Suppressor macrophage (primary cell): ENCODE measurements at regions not wholly inside any gene's neighbourhood (a gene's known extent, or its start where the extent isn't known, plus 50 kb on each side); places are given as distances from the start of the nearest gene placed in this dataset.

ENCODE experiments used
- DNase-seq, 4 experiments: peaks; one replicate each; pipeline ENCODE4 v3.0.0-alpha.2; 2020 to 2022

DNA sequence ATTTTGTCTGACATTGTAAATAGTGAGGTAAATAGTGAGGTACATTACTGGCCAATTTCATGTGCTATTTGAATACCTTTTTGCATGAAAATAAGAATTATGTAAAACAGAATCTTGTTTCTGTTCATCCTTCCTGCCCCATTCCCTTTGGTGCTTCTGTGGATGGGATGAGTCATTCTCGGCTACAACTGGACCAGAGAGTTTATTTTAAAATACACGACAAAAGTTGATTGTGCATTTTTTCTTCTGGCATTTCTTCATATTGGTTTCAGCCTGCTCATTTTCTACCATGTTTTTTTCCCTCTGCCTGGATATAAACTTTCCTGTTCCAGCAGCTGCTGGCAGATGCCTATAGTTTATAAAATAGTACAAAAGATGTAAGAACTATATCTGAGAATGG is 107.5 kb downstream of the CYSLTR2 start:
- no peak for DNase-seq

GRCh38 chr13:48769107-48769704 is 115.5 kb downstream of the CYSLTR2 start:
- peak; percentile 93 to 97 (median 94) for DNase-seq

DNA sequence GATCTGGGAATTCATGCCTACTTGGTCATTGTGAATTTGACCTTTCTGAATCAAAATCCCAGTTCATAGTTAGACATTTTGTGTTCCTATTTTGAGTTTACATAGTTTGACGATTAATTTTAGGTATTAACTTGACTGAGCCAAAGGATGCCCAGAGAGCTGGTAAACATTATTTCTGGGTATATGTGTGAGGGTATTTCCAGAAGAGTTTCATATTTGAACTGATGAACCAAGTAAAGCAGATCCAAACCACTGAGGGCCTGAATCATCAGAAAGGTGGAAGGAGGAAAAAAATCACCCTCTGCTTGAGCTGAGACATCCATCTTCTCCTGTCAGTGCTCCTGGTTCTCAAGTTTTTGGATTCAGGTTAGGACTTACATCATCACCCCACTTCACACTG is 116.6 kb downstream of the CYSLTR2 start:
- DNase-seq, result no peak

- no peak for DNase-seq
Measured at GRCh38 chr13:48772908-48773307, 119.2 kb downstream of the CYSLTR2 start.

GRCh38 chr13:48773531-48774275 is 120.0 kb downstream of the CYSLTR2 start:
- no peak for DNase-seq

GRCh38 chr13:48775285-48775684 is 121.6 kb downstream of the CYSLTR2 start:
- DNase-seq, result no peak

GRCh38 chr13:48775804-48776203 is 122.1 kb downstream of the CYSLTR2 start:
- no peak for DNase-seq

- no peak for DNase-seq
Measured at GRCh38 chr13:48776401-48776800, 122.7 kb downstream of the CYSLTR2 start.

DNA sequence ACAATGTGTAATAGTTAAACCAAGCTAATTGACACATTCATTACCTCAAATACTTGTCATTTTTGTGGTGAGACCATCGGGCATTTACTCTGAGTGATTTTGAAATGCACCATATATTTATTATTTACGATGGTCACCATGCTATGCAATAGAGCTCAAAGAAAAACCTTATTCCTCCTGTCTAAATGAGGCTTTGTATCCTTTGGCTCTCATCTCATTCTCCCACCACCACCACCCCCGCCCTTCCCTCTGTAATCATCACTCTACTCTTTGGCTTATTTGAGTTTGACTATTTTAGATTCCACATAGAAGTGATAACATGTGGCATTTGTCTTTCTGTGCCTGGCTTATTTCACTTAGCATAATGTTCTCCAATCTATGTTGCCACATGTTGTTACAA is 124.9 kb downstream of the CYSLTR2 start:
- DNase-seq, result no peak

- no peak for DNase-seq
Measured at GRCh38 chr13:48780713-48781341, 127.1 kb downstream of the CYSLTR2 start.

GRCh38 chr13:48782429-48782840 is 128.7 kb downstream of the CYSLTR2 start:
- no peak for DNase-seq

DNA sequence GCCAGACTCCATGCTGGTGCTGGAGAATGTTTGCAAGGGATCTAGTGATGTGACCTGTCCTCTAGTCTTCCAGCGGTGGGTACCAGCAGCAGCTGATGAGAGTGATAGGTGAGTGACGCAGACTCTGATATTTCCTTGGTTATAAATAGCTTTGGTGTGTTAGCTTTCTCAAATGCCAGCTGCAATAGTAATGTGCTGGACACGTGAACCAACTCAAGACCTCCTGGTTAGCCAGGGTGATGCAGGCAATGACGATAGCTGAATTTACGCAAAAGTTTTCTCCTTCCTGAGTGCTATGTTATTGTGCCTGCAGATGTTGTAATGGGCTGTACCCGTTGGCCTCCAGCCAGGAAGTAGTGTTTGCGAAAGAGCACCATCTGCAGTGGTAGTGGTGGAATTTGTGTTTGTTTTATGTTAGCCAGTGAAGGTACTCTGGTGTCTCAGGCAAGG is 129.5 kb downstream of the CYSLTR2 start:
- DNase-seq, result peak; percentile 94 to 98 (median 96)

DNA sequence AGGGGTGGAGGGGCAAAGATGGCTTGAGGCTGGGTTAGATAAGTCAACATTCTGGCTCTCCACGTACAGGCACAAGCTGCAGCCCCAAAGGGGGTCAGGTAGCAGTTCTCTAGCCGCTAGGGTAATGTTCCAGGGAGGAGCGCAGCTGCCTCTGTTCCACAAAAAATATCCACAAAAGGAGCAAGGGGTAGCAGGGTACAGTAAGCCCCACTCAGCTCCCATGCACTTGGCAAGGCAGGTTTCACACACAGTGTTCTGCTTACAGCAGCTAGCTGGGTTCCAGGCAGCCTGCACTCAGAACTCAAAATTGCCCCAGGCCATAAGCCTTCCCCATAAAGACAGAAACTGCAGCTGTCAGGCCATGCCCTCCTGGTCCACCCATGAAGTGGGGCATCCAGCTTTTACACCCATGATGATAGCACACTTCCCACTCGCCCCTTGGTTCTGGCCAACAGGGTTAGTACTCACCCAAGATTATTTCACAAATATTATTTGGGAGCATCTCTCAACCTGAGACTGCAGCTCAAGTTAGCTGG is 130.0 kb downstream of the CYSLTR2 start:
- DNase-seq, result no peak

DNA sequence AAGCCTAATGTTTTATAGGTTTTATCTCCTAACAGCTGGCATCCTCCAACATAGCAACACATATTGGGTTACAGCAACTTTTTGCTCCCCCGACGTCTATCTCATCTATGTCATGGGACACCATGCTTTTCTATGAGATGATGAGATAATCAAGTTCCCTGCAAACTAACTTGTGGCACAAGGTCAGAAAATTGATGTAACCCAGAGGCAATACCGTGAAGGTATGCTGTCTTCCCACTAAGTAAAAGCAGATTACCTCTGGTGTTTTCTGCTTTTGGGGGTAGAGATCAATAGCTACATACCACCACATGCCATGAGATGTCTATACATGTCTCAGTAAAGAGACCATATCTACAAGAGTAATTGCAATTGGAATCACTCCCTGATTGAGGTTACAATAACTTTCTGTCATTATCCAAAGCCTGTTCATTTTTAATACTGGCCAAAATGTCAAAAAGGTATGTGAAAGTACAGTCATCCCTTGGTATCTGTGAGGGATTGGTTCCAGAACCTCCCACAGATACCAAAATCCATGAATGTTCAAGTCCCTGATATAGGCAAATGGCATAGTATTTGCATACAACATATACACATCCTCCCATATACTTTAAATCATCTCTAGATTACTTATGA is 131.3 kb downstream of the CYSLTR2 start:
- DNase-seq, result peak in 1 of 4 experiments; percentile 27

GRCh38 chr13:48790199-48790598 is 136.5 kb downstream of the CYSLTR2 start:
- DNase-seq, result no peak

- DNase-seq, result peak in 3 of 4 experiments; percentile 29 to 46 (median 44)
Measured at GRCh38 chr13:48790966-48791365, 137.2 kb downstream of the CYSLTR2 start.

DNA sequence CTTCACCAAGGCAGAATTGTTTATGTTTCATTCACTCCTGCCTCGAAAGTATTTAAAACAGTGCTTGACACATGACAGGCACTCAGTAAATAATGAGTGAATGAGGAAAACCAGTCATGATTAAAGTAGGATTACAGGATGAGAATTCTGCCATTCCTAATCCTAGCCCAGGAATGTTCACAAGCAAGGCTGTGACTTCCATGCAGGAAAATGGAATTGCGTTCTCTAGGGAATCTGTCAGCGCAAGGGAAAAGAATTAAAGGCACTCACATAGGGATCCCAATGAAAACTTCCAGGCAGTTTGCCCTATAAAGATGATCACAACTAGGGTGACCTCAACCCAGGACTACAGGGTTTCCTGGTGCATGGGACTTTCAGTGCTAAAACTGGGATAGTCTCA is 143.4 kb downstream of the CYSLTR2 start:
- DNase-seq, result no peak

DNA sequence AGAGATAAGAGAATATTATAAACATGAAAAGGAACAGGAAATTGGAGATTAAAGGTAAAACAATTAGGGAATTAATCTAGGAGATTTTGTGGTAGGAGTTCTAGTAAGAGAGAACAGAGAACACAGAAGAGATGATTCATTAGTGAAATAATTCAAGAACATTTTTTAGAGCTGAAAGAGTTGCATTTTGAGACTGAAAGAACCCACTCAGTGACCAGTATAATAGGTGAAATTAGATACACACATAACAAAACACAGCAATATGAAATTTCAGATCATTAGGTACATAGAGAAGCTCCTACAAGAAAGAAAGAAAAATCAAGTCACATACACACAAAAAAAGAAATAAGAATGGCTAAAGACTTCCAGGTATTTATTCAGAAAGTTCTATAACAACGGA is 144.0 kb downstream of the CYSLTR2 start:
- no peak for DNase-seq

DNA sequence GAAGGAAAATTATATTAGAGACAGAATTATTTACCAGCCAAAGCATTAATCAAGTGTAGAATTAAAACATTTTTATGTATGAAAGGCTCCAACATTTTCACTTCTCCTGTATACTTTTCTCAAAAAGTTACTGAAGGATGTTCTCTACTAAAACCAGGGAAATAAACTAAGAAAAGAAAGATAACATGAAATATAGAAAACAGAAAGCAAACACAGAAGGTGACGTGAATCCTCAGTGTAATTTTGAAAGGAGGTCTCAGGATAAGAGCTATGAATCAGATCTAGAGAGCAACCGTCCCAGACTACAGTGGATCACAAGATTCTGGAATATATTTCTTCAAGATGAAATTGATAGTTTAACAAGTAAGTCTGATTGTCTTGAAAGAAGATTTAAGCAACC is 144.5 kb downstream of the CYSLTR2 start:
- no peak for DNase-seq

DNA sequence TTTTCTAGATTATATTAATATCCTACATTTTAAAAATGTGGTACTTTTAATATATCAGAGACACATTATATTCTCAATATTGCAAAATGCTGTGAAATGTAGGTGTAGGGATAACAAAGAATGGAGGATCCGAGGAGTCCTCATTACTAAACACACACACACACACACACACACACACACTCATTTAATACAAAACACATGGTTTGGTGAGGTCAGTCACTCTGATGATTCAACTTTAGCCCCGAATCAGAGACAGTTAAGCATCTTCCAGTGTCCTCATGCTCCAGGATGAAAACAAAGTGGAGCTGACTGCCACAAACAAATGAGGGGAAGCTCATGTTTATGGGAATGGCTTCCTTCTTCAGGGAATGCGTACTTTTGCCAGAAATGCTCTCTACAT is 147.5 kb downstream of the CYSLTR2 start:
- no peak for DNase-seq

DNA sequence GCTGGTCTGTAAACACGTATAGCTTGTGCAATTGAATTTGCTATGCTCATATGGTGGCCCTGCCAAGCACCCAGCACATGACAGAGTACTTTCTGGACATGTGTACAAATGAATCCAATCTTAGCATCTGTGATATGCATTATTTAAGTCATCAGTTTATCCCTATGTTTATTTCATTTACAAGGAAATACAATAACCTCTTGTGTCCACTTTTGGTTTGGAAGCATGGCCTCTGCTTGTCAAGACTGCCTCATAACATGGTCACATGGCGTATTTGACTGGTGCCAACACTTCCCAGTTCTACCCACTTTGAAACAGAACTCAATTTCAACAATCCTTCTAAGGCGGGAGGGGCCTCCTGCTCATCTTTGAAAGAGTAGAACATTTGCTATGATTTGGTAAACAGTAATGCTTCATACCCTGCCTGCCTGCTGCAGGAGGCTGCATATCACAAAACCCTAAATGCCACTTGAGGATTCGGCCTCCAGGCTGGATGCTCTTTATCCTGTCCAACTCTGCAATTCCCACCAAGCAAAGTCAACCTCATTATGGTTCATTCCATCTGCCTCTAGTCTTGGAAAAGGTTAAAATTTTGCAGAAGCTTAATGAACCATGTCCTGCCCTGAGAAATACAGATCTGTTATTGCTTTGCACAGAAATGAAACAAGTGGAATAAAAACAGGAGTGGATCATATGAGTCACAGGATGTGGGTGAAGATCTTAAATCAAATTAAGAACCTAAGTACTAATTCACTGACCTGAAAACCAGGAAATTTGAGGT is 151.3 kb downstream of the CYSLTR2 start:
- no peak for DNase-seq

DNA sequence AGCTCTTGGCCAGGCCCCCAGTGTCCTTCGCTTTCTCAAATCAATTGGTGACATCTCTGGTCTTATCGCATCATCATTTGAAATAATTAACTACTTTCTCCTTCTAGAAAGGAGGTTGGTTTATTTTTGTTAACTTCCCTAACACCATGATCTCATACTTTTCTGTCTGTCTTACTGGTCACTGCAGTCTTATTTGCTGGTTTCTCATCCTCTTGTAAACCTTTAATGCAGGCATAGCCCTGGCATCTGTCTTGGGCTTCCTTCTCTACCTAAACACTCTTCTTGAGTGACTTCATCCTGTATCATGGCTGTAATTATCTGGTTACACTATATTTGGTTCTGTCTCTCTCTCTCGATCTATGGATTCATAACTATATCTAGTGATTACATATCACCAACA is 152.8 kb downstream of the CYSLTR2 start:
- DNase-seq, result peak in 1 of 4 experiments; percentile 32
